HUES48 (cell line): ENCODE measurements at regions not wholly inside any gene's neighbourhood (a gene's known extent, or its start where the extent isn't known, plus 50 kb on each side); places are given as distances from the start of the nearest gene placed in this dataset.

Experiments
- H3K27ac ChIP-seq: one replicate; pipeline ENCODE4 v1.7.0; 2013; ENCODE audit warnings: low read depth, low read length, inconsistent platforms
- H3K27me3 ChIP-seq: 2 replicates; pipeline ENCODE4 v1.6.1; 2013; ENCODE audit warnings: mild to moderate bottlenecking, low read length; ENCODE audit not compliant: control insufficient read depth, insufficient read depth
- H3K36me3 ChIP-seq: 2 replicates; pipeline ENCODE4 v1.6.1; 2013; ENCODE audit warnings: low read length; ENCODE audit not compliant: control insufficient read depth, insufficient read depth
- H3K4me1 ChIP-seq: 2 replicates; pipeline ENCODE4 v1.6.1; 2013; ENCODE audit warnings: mild to moderate bottlenecking, low read length; ENCODE audit not compliant: control insufficient read depth, insufficient read depth
- H3K4me3 ChIP-seq: 2 replicates; pipeline ENCODE4 v1.5.1; 2013; ENCODE audit warnings: mild to moderate bottlenecking, low read depth, low read length
- H3K9ac ChIP-seq: 2 replicates; pipeline ENCODE4 v1.6.1; 2013; ENCODE audit warnings: mild to moderate bottlenecking, low read depth, low read length, moderate library complexity
- H3K9me3 ChIP-seq: 2 replicates; pipeline ENCODE4 v1.6.1; 2013; ENCODE audit warnings: low read length; ENCODE audit not compliant: control insufficient read depth, insufficient read depth

DNA sequence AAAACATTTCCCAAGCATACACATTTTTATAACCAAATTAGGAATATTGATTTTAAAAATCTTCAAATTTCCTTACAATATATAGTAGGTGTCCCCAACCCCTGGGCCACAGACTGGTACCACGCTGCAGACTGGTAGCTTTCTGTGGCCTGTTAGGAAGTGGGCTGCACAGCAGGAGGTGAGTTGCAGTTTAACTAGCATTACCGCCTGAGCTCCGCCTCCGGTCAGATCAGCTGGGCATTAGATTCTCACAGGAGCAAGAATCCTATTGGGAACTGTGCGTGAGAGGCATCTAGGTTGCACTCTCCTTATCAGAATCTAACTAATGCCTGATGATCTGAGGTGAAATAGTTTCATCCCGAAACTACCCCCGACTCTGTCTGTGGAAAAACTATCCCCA, 62.1 kb downstream of the ZWINT start:
- H3K27ac ChIP-seq = no peak overlapping the region
- no peaks in the 10 kb centered on the region for H3K4me1 ChIP-seq
- no peak overlapping the region for H3K9ac ChIP-seq
- H3K36me3 ChIP-seq = no peaks in the 10 kb centered on the region
- no peaks in the 10 kb centered on the region for H3K9me3 ChIP-seq
- H3K27me3 ChIP-seq = no peaks in the 10 kb centered on the region
- no peak overlapping the region for H3K4me3 ChIP-seq

- H3K9me3 ChIP-seq = no peaks in the 10 kb centered on the region
- no peaks in the 10 kb centered on the region for H3K36me3 ChIP-seq
- H3K27me3 ChIP-seq = no peaks in the 10 kb centered on the region
- H3K9ac ChIP-seq = no peak overlapping the region
- H3K27ac ChIP-seq = no peak overlapping the region
- no peaks in the 10 kb centered on the region for H3K4me1 ChIP-seq
- H3K4me3 ChIP-seq = no peak overlapping the region
Measured at GRCh38 chr10:56296618-56297017, 64.4 kb downstream of the ZWINT start.

DNA sequence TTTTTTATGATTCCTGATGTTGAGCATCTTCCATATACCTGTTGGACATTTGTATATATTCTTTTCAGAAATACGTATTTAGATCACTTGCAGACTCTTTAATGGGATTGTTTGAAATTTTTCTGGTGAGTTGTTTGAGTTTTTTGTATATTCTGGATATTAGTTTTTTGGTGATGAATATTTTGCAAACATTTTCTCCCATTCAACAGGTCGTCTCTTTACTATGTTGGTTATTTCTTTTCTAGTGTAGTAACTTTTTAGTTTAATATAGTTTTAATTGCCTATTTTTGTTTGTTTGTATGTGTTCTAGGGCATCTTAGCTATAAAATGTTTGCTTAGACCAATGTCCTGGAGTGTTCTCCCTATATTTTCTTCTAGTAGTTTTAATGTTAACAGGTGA, 72.7 kb downstream of the ZWINT start:
- Histone ChIP-seq H3K4me1 (no peaks in the 10 kb centered on the region), H3K27me3 (no peaks in the 10 kb centered on the region), H3K36me3 (no peaks in the 10 kb centered on the region), H3K9ac (no peak overlapping the region), H3K4me3 (no peak overlapping the region), H3K27ac (no peak overlapping the region), H3K9me3 (no peaks in the 10 kb centered on the region)

DNA sequence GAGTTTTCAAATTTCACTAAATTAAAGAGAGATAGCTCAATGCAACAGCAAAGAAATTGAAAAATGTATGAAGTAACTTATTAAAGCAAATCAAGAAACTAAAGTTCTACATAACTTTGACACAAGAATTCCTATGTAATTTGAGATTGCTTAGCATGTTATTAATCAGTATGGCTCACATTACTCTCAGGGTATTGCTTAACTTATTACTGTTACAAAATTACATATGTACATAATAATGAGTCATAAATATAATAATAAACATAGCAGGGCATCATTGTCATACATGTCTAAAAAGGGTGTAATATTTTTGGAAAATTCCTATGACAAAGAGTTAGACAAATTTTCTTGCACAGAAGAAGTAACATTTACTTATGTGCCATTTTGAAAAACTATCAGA, 75.0 kb downstream of the ZWINT start:
- Histone ChIP-seq H3K9me3 (no peaks in the 10 kb centered on the region), H3K4me3 (no peak overlapping the region), H3K27me3 (no peaks in the 10 kb centered on the region), H3K27ac (no peak overlapping the region), H3K36me3 (no peaks in the 10 kb centered on the region), H3K4me1 (no peaks in the 10 kb centered on the region), H3K9ac (no peak overlapping the region)

GRCh38 chr10:56279270-56279669, 81.8 kb downstream of the ZWINT start:
- Histone ChIP-seq H3K36me3 (no peaks in the 10 kb centered on the region), H3K27me3 (no peaks in the 10 kb centered on the region), H3K9me3 (no peaks in the 10 kb centered on the region)

GRCh38 chr10:56269181-56269580, 91.9 kb downstream of the ZWINT start:
- Histone ChIP-seq H3K4me1 (no peaks in the 10 kb centered on the region), H3K36me3 (no peaks in the 10 kb centered on the region), H3K27me3 (no peaks in the 10 kb centered on the region), H3K4me3 (no peak overlapping the region), H3K9me3 (no peaks in the 10 kb centered on the region), H3K9ac (no peak overlapping the region), H3K27ac (no peak overlapping the region)

More at GRCh38 chr10:56279270-56279669, 81.8 kb downstream of the ZWINT start:
- Histone ChIP-seq H3K27ac (no peak overlapping the region), H3K4me3 (no peak overlapping the region), H3K4me1 (no peaks in the 10 kb centered on the region), H3K9ac (no peak overlapping the region)

GRCh38 chr10:56266120-56266519, 94.9 kb downstream of the ZWINT start:
- H3K9ac ChIP-seq = no peak overlapping the region
- H3K27me3 ChIP-seq = no peaks in the 10 kb centered on the region
- no peaks in the 10 kb centered on the region for H3K36me3 ChIP-seq
- H3K4me1 ChIP-seq = no peaks in the 10 kb centered on the region
- no peak overlapping the region for H3K27ac ChIP-seq
- H3K4me3 ChIP-seq = no peak overlapping the region
- H3K9me3 ChIP-seq = no peaks in the 10 kb centered on the region

DNA sequence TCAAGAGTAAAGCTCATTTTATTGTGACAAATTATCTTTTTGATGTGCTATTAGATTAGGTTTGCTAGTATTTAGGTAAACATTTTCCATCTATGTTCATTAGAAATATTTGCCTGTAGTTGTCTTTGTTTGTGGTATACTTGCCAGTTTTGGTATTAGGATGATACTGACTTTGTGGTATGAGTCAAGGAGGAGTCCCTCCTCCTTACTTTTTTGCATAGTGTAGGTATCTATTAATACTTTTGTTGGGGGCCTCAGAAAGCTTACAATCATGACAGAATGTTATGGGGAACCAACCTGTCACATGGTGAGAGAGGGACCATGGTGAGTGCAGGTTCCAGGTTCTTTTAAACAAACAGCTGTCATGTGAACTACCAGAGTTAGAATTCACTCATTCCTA, 102.1 kb downstream of the ZWINT start:
- Histone ChIP-seq H3K9me3 (no peaks in the 10 kb centered on the region), H3K27me3 (no peaks in the 10 kb centered on the region)

DNA sequence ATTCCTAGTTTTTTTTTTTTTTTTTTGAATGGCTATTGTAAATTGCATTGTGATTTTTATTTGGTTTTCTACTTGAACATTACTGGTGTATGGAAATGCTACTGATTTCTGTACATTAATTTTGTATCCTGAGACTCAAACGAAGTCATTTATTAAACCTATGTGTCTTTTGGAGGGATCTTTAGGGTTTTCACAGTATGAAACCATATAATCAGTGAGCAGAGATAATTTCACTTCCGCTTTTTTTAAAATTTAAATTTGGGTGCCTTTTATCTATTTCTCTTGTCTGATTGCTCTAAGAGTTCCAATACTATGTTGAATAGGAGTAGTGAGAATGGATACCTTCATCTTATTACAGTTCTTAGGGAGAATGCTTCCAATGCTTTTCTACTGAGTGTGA, 102.7 kb downstream of the ZWINT start:
- no peak overlapping the region for H3K9ac ChIP-seq
- H3K36me3 ChIP-seq = no peaks in the 10 kb centered on the region
- H3K4me3 ChIP-seq = no peak overlapping the region
- H3K4me1 ChIP-seq = no peaks in the 10 kb centered on the region
- H3K27me3 ChIP-seq = no peaks in the 10 kb centered on the region
- no peak overlapping the region for H3K27ac ChIP-seq
- no peaks in the 10 kb centered on the region for H3K9me3 ChIP-seq

More for the DNA sequence above, 102.1 kb downstream of the ZWINT start:
- no peak overlapping the region for H3K4me3 ChIP-seq
- no peak overlapping the region for H3K27ac ChIP-seq
- H3K9ac ChIP-seq = no peak overlapping the region
- no peaks in the 10 kb centered on the region for H3K36me3 ChIP-seq
- H3K4me1 ChIP-seq = no peaks in the 10 kb centered on the region

- H3K4me3 ChIP-seq = no peak overlapping the region
- no peak overlapping the region for H3K27ac ChIP-seq
- H3K27me3 ChIP-seq = no peaks in the 10 kb centered on the region
- H3K9me3 ChIP-seq = no peaks in the 10 kb centered on the region
- H3K9ac ChIP-seq = no peak overlapping the region
- no peaks in the 10 kb centered on the region for H3K36me3 ChIP-seq
- H3K4me1 ChIP-seq = no peaks in the 10 kb centered on the region
Measured at GRCh38 chr10:56255298-56255697, 105.8 kb downstream of the ZWINT start.

DNA sequence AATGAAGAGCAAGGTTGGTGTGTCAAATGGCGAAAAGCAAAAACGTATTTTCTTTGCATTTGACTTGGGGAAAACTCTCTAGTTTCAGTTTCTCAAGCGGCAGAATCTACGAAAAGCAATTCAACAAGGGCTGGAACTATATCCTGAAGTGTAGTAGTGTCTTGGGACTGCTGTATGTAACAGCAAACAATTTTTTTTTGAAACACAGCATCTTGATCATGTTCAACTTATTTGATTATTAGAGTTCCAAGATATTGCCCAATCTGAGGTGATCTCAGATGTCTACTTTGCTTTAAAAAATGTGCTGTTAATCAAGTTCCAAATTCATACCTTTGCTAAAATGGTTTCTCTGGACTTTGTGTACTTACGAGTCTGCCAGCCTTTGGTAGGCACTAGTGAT, 120.6 kb downstream of the ZWINT start:
- Histone ChIP-seq H3K27ac (no peak overlapping the region), H3K9me3 (no peaks in the 10 kb centered on the region), H3K36me3 (no peaks in the 10 kb centered on the region), H3K4me1 (no peaks in the 10 kb centered on the region), H3K4me3 (no peak overlapping the region), H3K9ac (no peak overlapping the region), H3K27me3 (no peaks in the 10 kb centered on the region)

GRCh38 chr10:56231436-56231835, 129.6 kb downstream of the ZWINT start:
- no peaks in the 10 kb centered on the region for H3K9me3 ChIP-seq
- H3K36me3 ChIP-seq = no peaks in the 10 kb centered on the region
- H3K9ac ChIP-seq = no peak overlapping the region
- H3K4me1 ChIP-seq = no peaks in the 10 kb centered on the region
- no peak overlapping the region for H3K4me3 ChIP-seq
- no peak overlapping the region for H3K27ac ChIP-seq
- no peaks in the 10 kb centered on the region for H3K27me3 ChIP-seq
